H9 (cell line): ENCODE measurements at regions not wholly inside any gene's neighbourhood (a gene's known extent, or its start where the extent isn't known, plus 50 kb on each side); places are given as distances from the start of the nearest gene placed in this dataset.

Experiments
- DNase-seq: peaks from one replicate; pipeline ENCODE4 v3.0.0-alpha.2; 2017
- H2AFZ ChIP-seq: one replicate; pipeline ENCODE4 v1.6.1; 2013; ENCODE audit warnings: mild to moderate bottlenecking, low read length, control low read depth, moderate library complexity
- H2AK5ac ChIP-seq: 2 replicates; pipeline ENCODE4 v1.6.1; 2013; ENCODE audit warnings: low read length, control low read depth, mixed read lengths; ENCODE audit not compliant: insufficient read length
- H2BK120ac ChIP-seq: one replicate; pipeline ENCODE4 v1.6.1; 2013; ENCODE audit warnings: low read depth, mild to moderate bottlenecking, low read length, control low read depth, inconsistent platforms; ENCODE audit not compliant: poor library complexity, severe bottlenecking
- H2BK12ac ChIP-seq: 2 replicates; pipeline ENCODE4 v1.6.1; 2013; ENCODE audit warnings: low read length, control low read depth, mixed read lengths, low read depth; ENCODE audit not compliant: insufficient read length
- H2BK15ac ChIP-seq: 2 replicates; pipeline ENCODE4 v1.6.1; 2013; ENCODE audit warnings: low read depth, low read length, control low read depth
- H2BK20ac ChIP-seq: one replicate; pipeline ENCODE4 v1.6.1; 2013; ENCODE audit warnings: low read depth, mild to moderate bottlenecking, low read length, control low read depth, inconsistent platforms; ENCODE audit not compliant: poor library complexity, severe bottlenecking
- H2BK5ac ChIP-seq: 2 replicates; pipeline ENCODE4 v1.6.1; 2013; ENCODE audit warnings: low read length, control low read depth, mixed read lengths; ENCODE audit not compliant: insufficient read length
- H3K14ac ChIP-seq: 2 replicates; pipeline ENCODE4 v1.6.1; 2013; ENCODE audit warnings: low read length, control low read depth; ENCODE audit not compliant: insufficient read depth
- H3K18ac ChIP-seq: 2 replicates; pipeline ENCODE4 v1.6.1; 2013; ENCODE audit warnings: low read depth, mild to moderate bottlenecking, mixed read lengths, low read length, control low read depth; ENCODE audit not compliant: insufficient read length
- H3K23ac ChIP-seq: 2 replicates; pipeline ENCODE4 v1.6.1; 2013; ENCODE audit warnings: low read length, control low read depth, mixed read lengths, low read depth; ENCODE audit not compliant: insufficient read length
- H3K23me2 ChIP-seq: 2 replicates; pipeline ENCODE4 v1.6.1; 2013; ENCODE audit warnings: low read depth, mild to moderate bottlenecking, mixed read lengths, low read length, control low read depth; ENCODE audit not compliant: insufficient read length, poor library complexity, severe bottlenecking
- H3K27ac ChIP-seq: 2 replicates; pipeline ENCODE4 v1.5.1; 2013; ENCODE audit warnings: low read length, control low read depth, mixed read lengths, low read depth; ENCODE audit not compliant: insufficient read length
- H3K27me3 ChIP-seq: 2 replicates; pipeline ENCODE4 v1.6.1; 2013; ENCODE audit warnings: low read length, control low read depth, inconsistent platforms; ENCODE audit not compliant: insufficient read depth
- H3K4ac ChIP-seq: 2 replicates; pipeline ENCODE4 v1.6.1; 2013; ENCODE audit warnings: low read depth, mild to moderate bottlenecking, control low read depth, inconsistent platforms, low read length, moderate library complexity
- H3K4me1 ChIP-seq: 2 replicates; pipeline ENCODE4 v1.6.1; 2013; ENCODE audit warnings: low read length, control low read depth, inconsistent platforms; ENCODE audit not compliant: insufficient read depth
- H3K4me2 ChIP-seq: 2 replicates; pipeline ENCODE4 v1.6.1; 2013; ENCODE audit warnings: low read length, control low read depth, mixed read lengths; ENCODE audit not compliant: insufficient read length, insufficient read depth
- H3K56ac ChIP-seq: 2 replicates; pipeline ENCODE4 v1.6.1; 2013; ENCODE audit warnings: low read depth, mild to moderate bottlenecking, mixed read lengths, low read length, control low read depth; ENCODE audit not compliant: insufficient read length
- H3K79me1 ChIP-seq: 2 replicates; pipeline ENCODE4 v1.6.1; 2013; ENCODE audit warnings: low read depth, mild to moderate bottlenecking, moderate library complexity, low read length, control low read depth, inconsistent platforms; ENCODE audit not compliant: insufficient read depth, poor library complexity, severe bottlenecking
- H3K79me2 ChIP-seq: 2 replicates; pipeline ENCODE4 v1.6.1; 2013; ENCODE audit warnings: low read length, control low read depth, inconsistent platforms; ENCODE audit not compliant: insufficient read depth
- H3K9ac ChIP-seq: 2 replicates; pipeline ENCODE4 v1.6.1; 2013; ENCODE audit warnings: low read length, control low read depth, mixed read lengths; ENCODE audit not compliant: insufficient read length; ENCODE audit errors: extremely low read depth
- H3K9me3 ChIP-seq: one replicate; pipeline ENCODE4 v1.6.1; 2013; ENCODE audit warnings: low read depth, low read length, inconsistent platforms; ENCODE audit not compliant: control insufficient read depth
- H3T11ph ChIP-seq: one replicate; pipeline ENCODE4 v1.6.1; 2013; ENCODE audit warnings: mild to moderate bottlenecking, low read length, control low read depth, inconsistent platforms
- H4K20me1 ChIP-seq: one replicate; pipeline ENCODE4 v1.6.1; 2013; ENCODE audit not compliant: control insufficient read depth, insufficient read length, insufficient read depth
- H4K5ac ChIP-seq: 2 replicates; pipeline ENCODE4 v1.6.1; 2013; ENCODE audit warnings: low read depth, mild to moderate bottlenecking, mixed read lengths, low read length, control low read depth; ENCODE audit not compliant: insufficient read length
- H4K8ac ChIP-seq: replicated peaks from 2 replicates; pipeline ENCODE4 v1.6.1; 2013; ENCODE audit warnings: low read length, control low read depth, mixed read lengths, low read depth; ENCODE audit not compliant: insufficient read length
- H4K91ac ChIP-seq: 2 replicates; pipeline ENCODE4 v1.6.1; 2013; ENCODE audit warnings: low read depth, mild to moderate bottlenecking, moderate library complexity, mixed read lengths, low read length, control low read depth; ENCODE audit not compliant: insufficient read length
- H3K27ac Mint-ChIP-seq, 3 experiments: 2 replicates in 2 of 3; 3 replicates in 1 of 3; pipeline ENCODE4 v1.8.0; 2020 to 2021; ENCODE audit warnings: mixed read lengths in 3 of 3, mild to moderate bottlenecking in 1 of 3, moderate library complexity in 1 of 3
- H3K27me3 Mint-ChIP-seq: 2 replicates; pipeline ENCODE4 v1.8.0; 2021; ENCODE audit warnings: low read depth, mild to moderate bottlenecking, moderate library complexity, mixed read lengths
- H3K36me3 Mint-ChIP-seq, 3 experiments: 2 replicates in 2 of 3; 3 replicates in 1 of 3; pipeline ENCODE4 v1.8.0; 2020 to 2021; ENCODE audit warnings: low read depth in 3 of 3, mixed read lengths in 3 of 3; ENCODE audit not compliant: insufficient read depth in 1 of 3
- H3K4me1 Mint-ChIP-seq, 2 experiments: 2 replicates each; pipeline ENCODE4 v1.8.0; 2020; ENCODE audit warnings: mixed read lengths in 2 of 2
- H3K4me3 Mint-ChIP-seq, 2 experiments: 2 replicates in 1 of 2; 3 replicates in 1 of 2; pipeline ENCODE4 v1.8.0; 2020 to 2021; ENCODE audit warnings: mild to moderate bottlenecking in 2 of 2, mixed read lengths in 2 of 2, moderate library complexity in 1 of 2
- H3K9me3 Mint-ChIP-seq, 2 experiments: 2 replicates in 1 of 2; 3 replicates in 1 of 2; pipeline ENCODE4 v1.8.0; 2020; ENCODE audit warnings: mild to moderate bottlenecking in 2 of 2, mixed read lengths in 2 of 2, moderate library complexity in 1 of 2
- TF ChIP-seq, protein P1 (sequence below): fragments of 200-600 bp; sonication (generic); conservative IDR thresholded peaks from 3 replicates; pipeline ENCODE4 v1.8.0; 2021; ENCODE audit warnings: antibody characterized with exemption, mild to moderate bottlenecking

DNA sequence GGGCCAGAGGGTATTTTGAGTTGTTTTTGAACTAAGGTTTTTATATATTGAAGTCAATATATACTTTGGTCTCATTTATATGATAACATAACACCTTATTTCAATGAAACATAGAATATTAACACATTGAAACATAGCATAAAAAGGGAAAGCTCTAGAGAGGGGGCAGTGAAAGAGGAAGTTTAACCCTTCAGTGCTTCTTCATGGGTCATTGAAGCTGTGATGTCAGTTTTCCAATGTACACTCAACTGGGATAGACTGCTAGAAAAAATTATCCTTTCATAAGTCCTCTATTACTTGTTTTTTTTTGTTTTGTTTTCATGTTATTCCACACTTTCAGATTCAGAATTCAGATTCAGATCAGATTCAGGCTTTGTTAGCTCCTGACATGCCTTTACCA, 442.7 kb downstream of the EPHA5 start:
- Histone ChIP-seq H3K14ac (no peak overlapping the region), H2AK5ac (no peak overlapping the region), H2BK5ac (no peak overlapping the region), H3K4me1 (no peaks in the 10 kb centered on the region), H3K23me2 (no peaks in the 10 kb centered on the region), H2BK120ac (no peak overlapping the region), H3K56ac (no peak overlapping the region), H3T11ph (no peak overlapping the region), H2AFZ (no peak overlapping the region), H2BK15ac (no peak overlapping the region), H3K27me3 (no peaks in the 10 kb centered on the region), H3K18ac (no peak overlapping the region), H3K79me1 (no peaks in the 10 kb centered on the region), H4K8ac (no peak overlapping the region), H3K23ac (no peak overlapping the region), H2BK20ac (no peak overlapping the region), H3K9me3 (no peaks in the 10 kb centered on the region), H4K91ac (no peak overlapping the region), H3K4me2 (no peak overlapping the region), H3K79me2 (no peaks in the 10 kb centered on the region), H3K9ac (no peak overlapping the region), H2BK12ac (no peak overlapping the region), H3K27ac (no peak overlapping the region), H4K20me1 (no peaks in the 10 kb centered on the region), H4K5ac (no peak overlapping the region), H3K4ac (no peak overlapping the region)
- Mint-ChIP-seq H3K4me1 (no peaks in the 10 kb centered on the region), H3K36me3 (no peaks in the 10 kb centered on the region), H3K27ac (no peak overlapping the region), H3K27me3 (no peaks in the 10 kb centered on the region), H3K4me3 (no peak overlapping the region), H3K9me3 (no peaks in the 10 kb centered on the region)
- TF ChIP-seq, protein P1, sequence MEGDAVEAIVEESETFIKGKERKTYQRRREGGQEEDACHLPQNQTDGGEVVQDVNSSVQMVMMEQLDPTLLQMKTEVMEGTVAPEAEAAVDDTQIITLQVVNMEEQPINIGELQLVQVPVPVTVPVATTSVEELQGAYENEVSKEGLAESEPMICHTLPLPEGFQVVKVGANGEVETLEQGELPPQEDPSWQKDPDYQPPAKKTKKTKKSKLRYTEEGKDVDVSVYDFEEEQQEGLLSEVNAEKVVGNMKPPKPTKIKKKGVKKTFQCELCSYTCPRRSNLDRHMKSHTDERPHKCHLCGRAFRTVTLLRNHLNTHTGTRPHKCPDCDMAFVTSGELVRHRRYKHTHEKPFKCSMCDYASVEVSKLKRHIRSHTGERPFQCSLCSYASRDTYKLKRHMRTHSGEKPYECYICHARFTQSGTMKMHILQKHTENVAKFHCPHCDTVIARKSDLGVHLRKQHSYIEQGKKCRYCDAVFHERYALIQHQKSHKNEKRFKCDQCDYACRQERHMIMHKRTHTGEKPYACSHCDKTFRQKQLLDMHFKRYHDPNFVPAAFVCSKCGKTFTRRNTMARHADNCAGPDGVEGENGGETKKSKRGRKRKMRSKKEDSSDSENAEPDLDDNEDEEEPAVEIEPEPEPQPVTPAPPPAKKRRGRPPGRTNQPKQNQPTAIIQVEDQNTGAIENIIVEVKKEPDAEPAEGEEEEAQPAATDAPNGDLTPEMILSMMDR, result no peak
- DNase-seq, result no peak
